Effector memory CD4-positive, alpha-beta T cell (primary cell): ENCODE measurements at regions not wholly inside any gene's neighbourhood (a gene's known extent, or its start where the extent isn't known, plus 50 kb on each side); places are given as distances from the start of the nearest gene placed in this dataset.

Experiments used
- DNase-seq, 3 donors: peaks; one replicate each; pipeline ENCODE4 v3.0.0-alpha.2; 2020
- H3K27ac ChIP-seq: 2 replicates; pipeline ENCODE4 v1.7.0; 2013; ENCODE audit warnings: mild to moderate bottlenecking, low read length, moderate library complexity; ENCODE audit not compliant: insufficient read depth, poor library complexity, severe bottlenecking
- H3K27me3 ChIP-seq: replicated peaks from 2 replicates; pipeline ENCODE4 v1.7.0; 2013; ENCODE audit warnings: mild to moderate bottlenecking, low read length; ENCODE audit not compliant: insufficient read depth, control insufficient read depth, poor library complexity, severe bottlenecking
- H3K36me3 ChIP-seq: 2 replicates; pipeline ENCODE4 v1.7.0; 2013; ENCODE audit warnings: mild to moderate bottlenecking, low read length, moderate library complexity; ENCODE audit not compliant: control insufficient read depth, insufficient read depth
- H3K4me1 ChIP-seq: 2 replicates; pipeline ENCODE4 v1.7.0; 2013; ENCODE audit warnings: low read length, mild to moderate bottlenecking; ENCODE audit not compliant: control insufficient read depth, insufficient read depth, poor library complexity, severe bottlenecking
- H3K4me3 ChIP-seq: 2 replicates; pipeline ENCODE4 v1.7.0; 2013; ENCODE audit warnings: low read length, low read depth, mild to moderate bottlenecking; ENCODE audit not compliant: insufficient read depth, poor library complexity, severe bottlenecking
- H3K9me3 ChIP-seq: 2 replicates; pipeline ENCODE4 v1.7.0; 2013; ENCODE audit warnings: mild to moderate bottlenecking, low read length, moderate library complexity; ENCODE audit not compliant: control insufficient read depth

DNA sequence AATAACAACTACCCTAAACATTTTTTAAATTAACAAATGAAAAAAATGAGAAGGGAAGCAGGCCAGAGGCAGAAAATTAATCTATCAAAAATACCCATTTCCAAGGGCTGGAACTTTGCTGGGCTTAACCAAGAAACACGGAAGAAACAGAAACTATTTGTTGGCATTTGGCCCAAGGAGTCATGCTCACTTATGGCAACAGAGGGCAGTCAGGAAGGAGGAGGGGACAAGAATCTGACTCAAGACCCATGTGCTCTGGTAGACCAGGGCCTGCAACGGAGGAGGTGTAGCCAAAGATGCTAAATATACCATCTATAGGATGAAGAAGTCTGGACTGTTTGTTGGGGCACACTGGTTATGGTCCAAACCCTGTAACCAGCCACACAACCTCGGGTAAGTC lies 496.7 kb downstream of the COG6 start:
- DNase-seq, result no peak

DNA sequence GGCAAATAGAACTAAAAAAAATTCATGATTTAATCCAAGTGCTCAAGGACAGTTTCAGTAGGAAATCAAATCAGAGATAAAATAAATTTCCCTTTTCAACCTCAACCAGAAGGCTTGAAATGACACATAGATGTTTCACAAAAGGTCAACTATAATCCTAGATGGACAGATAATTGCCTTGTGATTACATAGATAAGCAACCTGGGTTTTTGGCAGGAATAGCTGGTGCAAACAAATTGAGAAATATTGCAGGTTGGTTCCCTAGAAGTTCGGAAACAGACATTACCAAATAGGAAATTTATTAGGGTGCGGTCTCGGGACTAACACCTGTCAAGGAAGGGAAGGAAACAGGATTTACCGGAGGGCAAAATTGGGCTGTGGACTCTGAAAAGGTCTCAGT lies 497.5 kb downstream of the COG6 start:
- no peaks in the 10 kb centered on the region for H3K4me1 ChIP-seq
- H3K36me3 ChIP-seq, result no peaks in the 10 kb centered on the region
- no peak for DNase-seq
- no peaks in the 10 kb centered on the region for H3K9me3 ChIP-seq
- no peak overlapping the region for H3K4me3 ChIP-seq
- H3K27me3 ChIP-seq, result no peaks in the 10 kb centered on the region
- H3K27ac ChIP-seq, result no peak overlapping the region

More for the DNA sequence above, 496.7 kb downstream of the COG6 start:
- no peaks in the 10 kb centered on the region for H3K9me3 ChIP-seq
- H3K27ac ChIP-seq, result no peak overlapping the region
- H3K4me3 ChIP-seq, result no peak overlapping the region
- no peaks in the 10 kb centered on the region for H3K27me3 ChIP-seq
- no peaks in the 10 kb centered on the region for H3K36me3 ChIP-seq
- no peaks in the 10 kb centered on the region for H3K4me1 ChIP-seq

DNA sequence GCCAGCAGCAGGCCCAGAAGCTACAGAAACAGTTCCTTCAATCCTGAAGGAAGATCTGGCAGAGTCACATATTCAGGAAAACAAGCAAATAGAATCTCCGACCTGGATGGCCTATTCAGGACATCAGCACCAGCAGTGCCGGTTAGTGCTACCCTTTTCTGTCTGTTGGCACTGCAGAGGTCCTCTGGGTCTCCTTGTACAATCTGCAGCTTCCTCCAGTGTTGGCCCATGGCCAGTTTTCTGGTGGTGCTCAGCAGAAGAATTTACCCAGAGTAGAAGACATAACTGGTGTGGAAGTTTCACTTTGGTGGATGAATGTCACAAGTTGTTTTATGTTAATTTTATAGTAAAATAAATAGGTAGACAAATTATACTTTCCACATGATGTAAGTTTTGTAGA lies 498.1 kb downstream of the COG6 start:
- no peaks in the 10 kb centered on the region for H3K27me3 ChIP-seq
- H3K27ac ChIP-seq, result no peak overlapping the region
- DNase-seq, result no peak
- no peak overlapping the region for H3K4me3 ChIP-seq
- no peaks in the 10 kb centered on the region for H3K4me1 ChIP-seq
- no peaks in the 10 kb centered on the region for H3K36me3 ChIP-seq
- no peaks in the 10 kb centered on the region for H3K9me3 ChIP-seq

DNA sequence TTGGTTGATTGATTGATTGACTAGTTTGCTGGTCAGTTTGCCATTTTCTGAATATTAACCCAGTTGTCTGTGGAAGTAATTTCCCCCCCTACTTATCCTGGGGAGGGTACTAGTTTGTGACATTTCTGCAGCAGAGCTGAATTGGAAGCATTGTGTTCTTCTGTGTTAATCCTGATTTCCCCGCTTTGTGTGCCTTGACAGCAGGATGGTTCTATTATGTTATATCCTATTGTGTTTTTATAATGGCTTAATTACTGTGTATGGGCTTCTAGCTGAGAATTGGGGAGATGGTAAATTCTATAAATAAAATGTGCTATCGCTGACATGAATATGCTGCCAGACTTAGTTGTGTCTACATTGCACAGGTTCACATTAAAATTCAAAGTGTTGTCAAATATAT lies 499.7 kb downstream of the COG6 start:
- Histone ChIP-seq H3K27me3 (no peaks in the 10 kb centered on the region), H3K36me3 (no peaks in the 10 kb centered on the region), H3K4me1 (no peaks in the 10 kb centered on the region), H3K9me3 (no peaks in the 10 kb centered on the region), H3K4me3 (no peak overlapping the region), H3K27ac (no peak overlapping the region)
- DNase-seq, result no peak

DNA sequence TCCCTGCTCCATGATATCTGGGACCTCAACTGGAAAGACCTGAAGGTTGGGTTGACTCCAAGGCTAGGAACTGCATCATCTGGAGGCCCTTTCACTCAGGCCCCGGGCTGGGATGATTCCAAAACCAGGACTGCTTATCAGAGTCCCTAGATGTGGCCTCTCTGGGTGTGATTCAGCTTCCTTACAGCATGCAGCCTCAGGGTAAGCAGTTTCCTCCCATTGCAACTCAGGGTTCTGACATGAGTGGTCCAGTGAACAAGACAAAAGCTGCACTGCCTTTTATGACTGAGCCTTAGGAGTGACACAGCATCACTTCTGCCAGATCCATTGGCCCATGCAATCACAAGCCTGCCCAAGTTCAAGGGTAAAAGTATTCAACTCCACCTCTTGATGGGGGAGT lies 502.8 kb downstream of the COG6 start:
- no peak for DNase-seq

DNA sequence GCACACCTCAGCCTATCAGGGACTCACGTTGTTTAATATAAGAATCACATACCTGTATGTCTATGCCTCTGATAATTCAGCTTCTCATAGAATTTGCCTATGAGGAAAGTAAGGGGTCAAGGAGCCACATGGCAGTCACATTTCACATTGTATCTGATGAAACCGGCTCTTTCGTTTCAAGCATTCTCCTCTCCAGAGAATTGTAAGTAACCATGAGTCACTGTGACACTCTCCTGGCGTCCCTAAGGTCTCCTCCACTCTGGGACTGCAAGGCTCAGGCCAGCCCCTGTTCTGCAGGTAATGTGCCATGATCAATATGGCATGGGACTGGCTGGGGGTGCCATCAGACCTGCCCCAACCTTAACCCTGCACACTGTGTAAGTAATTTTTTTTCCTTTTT lies 503.3 kb downstream of the COG6 start:
- Histone ChIP-seq H3K9me3 (no peaks in the 10 kb centered on the region), H3K27me3 (no peaks in the 10 kb centered on the region), H3K36me3 (no peaks in the 10 kb centered on the region), H3K27ac (no peak overlapping the region), H3K4me3 (no peak overlapping the region), H3K4me1 (no peaks in the 10 kb centered on the region)
- no peak for DNase-seq

More for the DNA sequence above, 502.8 kb downstream of the COG6 start:
- Histone ChIP-seq H3K36me3 (no peaks in the 10 kb centered on the region), H3K4me3 (no peak overlapping the region), H3K9me3 (no peaks in the 10 kb centered on the region), H3K4me1 (no peaks in the 10 kb centered on the region), H3K27me3 (no peaks in the 10 kb centered on the region), H3K27ac (no peak overlapping the region)

DNA sequence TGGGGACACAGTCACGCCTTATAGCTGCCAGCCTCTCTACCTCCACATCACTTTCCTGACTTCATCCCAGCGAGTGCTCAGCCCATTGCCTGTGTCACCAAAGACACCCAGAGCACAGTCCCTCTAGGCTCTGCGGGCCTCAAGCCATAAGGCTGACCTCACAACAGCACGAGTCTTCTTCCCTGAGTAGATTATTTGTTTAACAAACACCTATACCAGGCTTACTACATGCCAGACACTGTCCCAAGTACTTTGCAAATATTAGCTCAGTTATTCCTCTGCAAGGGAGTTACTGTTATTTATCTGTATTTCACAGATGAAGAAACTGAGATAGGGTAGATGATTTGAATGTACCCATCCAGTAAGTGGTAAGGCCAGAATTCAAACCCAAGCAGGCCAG lies 504.3 kb downstream of the COG6 start:
- no peaks in the 10 kb centered on the region for H3K9me3 ChIP-seq
- H3K27me3 ChIP-seq, result no peaks in the 10 kb centered on the region
- H3K4me3 ChIP-seq, result no peak overlapping the region
- H3K36me3 ChIP-seq, result no peaks in the 10 kb centered on the region
- H3K27ac ChIP-seq, result no peak overlapping the region
- no peaks in the 10 kb centered on the region for H3K4me1 ChIP-seq
- DNase-seq, result no peak

DNA sequence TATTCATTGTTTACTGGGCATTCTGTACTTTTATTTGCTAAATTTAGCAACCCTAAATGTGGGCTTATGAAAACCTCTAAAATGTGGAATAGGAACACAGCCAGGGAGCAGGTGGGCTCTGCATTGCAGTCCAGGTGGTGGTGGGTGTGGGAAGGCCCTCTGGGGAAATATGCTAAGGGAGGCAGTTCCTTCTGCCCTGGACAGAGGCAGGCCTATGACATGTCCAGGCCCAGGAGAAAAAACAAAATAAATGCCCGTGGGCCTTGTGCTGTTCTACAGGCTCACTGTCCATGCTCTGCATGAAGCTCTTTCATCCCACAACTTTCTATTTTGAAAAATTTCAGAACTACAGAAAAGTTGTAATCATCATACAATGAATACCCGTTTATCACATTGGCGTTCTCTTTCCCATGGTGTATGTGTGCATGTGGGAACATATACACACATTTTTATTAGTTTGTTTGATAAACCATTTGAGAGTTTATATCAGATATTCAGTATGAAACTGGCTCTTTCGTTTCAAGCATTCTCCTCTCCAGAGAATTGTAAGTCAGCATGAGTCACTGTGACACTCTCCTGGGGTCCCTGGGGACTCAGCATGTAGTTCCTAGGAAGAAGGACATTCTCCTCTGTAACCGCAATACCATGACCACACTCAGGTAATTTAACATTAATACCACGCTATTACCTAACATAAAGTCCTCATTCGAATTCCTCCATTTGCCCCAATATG lies 505.3 kb downstream of the COG6 start:
- Histone ChIP-seq H3K36me3 (no peaks in the 10 kb centered on the region), H3K4me3 (no peak overlapping the region), H3K4me1 (no peaks in the 10 kb centered on the region), H3K27me3 (no peaks in the 10 kb centered on the region), H3K9me3 (no peaks in the 10 kb centered on the region), H3K27ac (no peak overlapping the region)
- DNase-seq, result no peak

DNA sequence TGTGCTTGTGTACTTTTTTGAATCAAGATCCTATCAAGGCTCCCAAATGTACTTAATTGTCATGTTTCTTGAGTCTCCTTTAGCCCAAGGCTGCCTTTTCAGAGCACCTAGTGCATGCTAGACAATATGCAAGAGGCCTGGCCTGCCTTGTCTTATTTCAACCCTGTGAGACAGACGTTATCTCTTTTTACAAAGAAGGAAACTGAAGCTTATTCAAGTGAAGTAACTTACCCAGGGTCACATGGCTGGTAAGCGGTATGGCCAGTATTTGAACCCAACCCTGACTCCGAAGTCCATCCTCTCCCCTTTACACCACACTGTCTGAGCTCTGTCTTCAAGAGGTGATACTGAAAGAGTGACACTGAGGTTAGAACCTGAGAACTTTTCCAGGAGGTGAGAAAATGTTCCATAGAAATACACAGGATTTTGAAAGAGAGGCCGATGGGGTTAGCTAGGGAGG lies 505.1 kb downstream of the FOXO1 start:
- Histone ChIP-seq H3K27me3 (no peaks in the 10 kb centered on the region), H3K4me3 (no peak overlapping the region), H3K4me1 (no peaks in the 10 kb centered on the region), H3K9me3 (no peaks in the 10 kb centered on the region), H3K27ac (no peak overlapping the region), H3K36me3 (no peaks in the 10 kb centered on the region)
- no peak for DNase-seq

DNA sequence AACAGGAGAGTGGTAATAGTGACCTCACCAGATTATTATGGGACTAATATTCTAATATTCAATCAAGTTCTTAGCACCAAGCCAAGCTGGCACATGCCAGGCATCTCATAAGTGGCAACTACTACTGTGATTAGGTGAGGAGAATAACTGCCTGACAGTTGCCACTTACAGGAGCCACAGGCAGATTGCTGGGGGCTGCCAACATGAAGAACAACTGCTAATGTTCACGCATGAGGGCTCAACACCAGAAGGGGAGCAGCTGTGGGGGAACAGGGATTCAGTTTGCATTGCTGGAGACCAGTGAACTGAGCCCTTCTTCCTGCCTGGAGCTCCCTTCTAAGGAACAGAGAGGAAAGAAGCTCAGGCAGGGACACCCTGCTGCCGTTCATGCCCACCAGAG lies 504.5 kb downstream of the FOXO1 start:
- no peaks in the 10 kb centered on the region for H3K27me3 ChIP-seq
- H3K27ac ChIP-seq, result no peak overlapping the region

More for the DNA sequence above, 504.5 kb downstream of the FOXO1 start:
- no peak for DNase-seq
- H3K4me3 ChIP-seq, result no peak overlapping the region
- H3K4me1 ChIP-seq, result no peaks in the 10 kb centered on the region
- H3K36me3 ChIP-seq, result no peaks in the 10 kb centered on the region
- no peaks in the 10 kb centered on the region for H3K9me3 ChIP-seq
